Neural progenitor cell (in vitro differentiated cells): ENCODE measurements at regions not wholly inside any gene's neighbourhood (a gene's known extent, or its start where the extent isn't known, plus 50 kb on each side); places are given as distances from the start of the nearest gene placed in this dataset.

ENCODE experiments used
- CTCF ChIP-seq: fragments of 200-600 bp; sonication (generic); IDR thresholded peaks from 2 replicates; pipeline ENCODE4 v1.5.1; 2017; ENCODE audit warnings: antibody characterized with exemption, mild to moderate bottlenecking
- EZH2 ChIP-seq: fragments of 200-600 bp; sonication (generic); IDR thresholded peaks from 2 replicates; pipeline ENCODE4 v1.6.1; 2017; ENCODE audit warnings: antibody characterized with exemption, mild to moderate bottlenecking, moderate library complexity
- EZH2phosphoT487 ChIP-seq: fragments of 200-600 bp; sonication (generic); IDR thresholded peaks from 2 replicates; pipeline ENCODE4 v1.6.1; 2017; ENCODE audit warnings: antibody characterized with exemption

- TF ChIP-seq CTCF (no peak), EZH2phosphoT487 (no peak), EZH2 (no peak)
Measured at GRCh38 chr9:11092974-11093373, 480.2 kb upstream of the PTPRD start.
